HG03159 (cell line): ENCODE measurements at regions not wholly inside any gene's neighbourhood (a gene's known extent, or its start where the extent isn't known, plus 50 kb on each side); places are given as distances from the start of the nearest gene placed in this dataset.
"Not testable (repeated sequence)": the region's sequence is repeated elsewhere in the genome, so short reads cannot be mapped to it uniquely, and the experiment has no call there.

Experiments used
- ATAC-seq: cut with Tn5 transposase; IDR thresholded peaks from one replicate; pipeline ENCODE4 v1.9.1; 2021; ENCODE audit warnings: mild to moderate bottlenecking, moderate library complexity; ENCODE audit not compliant: unreplicated experiment

- no peak for ATAC-seq
Observed at GRCh38 chr4:19191979-19192650, 1059.6 kb upstream of the SLIT2 start.

- no peak for ATAC-seq
Observed at GRCh38 chr4:19187691-19188090, 1064.0 kb upstream of the SLIT2 start.

GRCh38 chr4:19187096-19187495, 1064.6 kb upstream of the SLIT2 start:
- ATAC-seq, result no peak

- ATAC-seq, result not testable (repeated sequence)
Observed at GRCh38 chr4:19181631-19182030, 1070.1 kb upstream of the SLIT2 start.

- no peak for ATAC-seq
Observed at GRCh38 chr4:19178835-19179234, 1072.9 kb upstream of the SLIT2 start.

GRCh38 chr4:19177616-19178015, 1074.1 kb upstream of the SLIT2 start:
- ATAC-seq, result no peak

GRCh38 chr4:19171832-19172231, 1079.9 kb upstream of the SLIT2 start:
- no peak for ATAC-seq

GRCh38 chr4:19167311-19167710, 1084.4 kb upstream of the SLIT2 start:
- no peak for ATAC-seq

GRCh38 chr4:19164334-19164733, 1087.4 kb upstream of the SLIT2 start:
- ATAC-seq, result no peak

GRCh38 chr4:19159874-19160273, 1091.8 kb upstream of the SLIT2 start:
- ATAC-seq, result no peak

- no peak for ATAC-seq
Observed at GRCh38 chr4:19158107-19158809, 1093.4 kb upstream of the SLIT2 start.

GRCh38 chr4:19156786-19157185, 1094.9 kb upstream of the SLIT2 start:
- ATAC-seq, result no peak

- no peak for ATAC-seq
Observed at GRCh38 chr4:19155568-19155967, 1096.1 kb upstream of the SLIT2 start.

- not testable (repeated sequence) for ATAC-seq
Observed at GRCh38 chr4:19154267-19154666, 1097.4 kb upstream of the SLIT2 start.

- ATAC-seq, result no peak
Observed at GRCh38 chr4:19152264-19152663, 1099.4 kb upstream of the SLIT2 start.

GRCh38 chr4:19151684-19152083, 1100.0 kb upstream of the SLIT2 start:
- ATAC-seq, result no peak

GRCh38 chr4:19146038-19146437, 1105.7 kb upstream of the SLIT2 start:
- ATAC-seq, result no peak

GRCh38 chr4:19135895-19136633, 1114.5 kb upstream of the LCORL start:
- ATAC-seq, result peak; percentile 57

GRCh38 chr4:19134685-19135084, 1113.1 kb upstream of the LCORL start:
- ATAC-seq, result no peak

GRCh38 chr4:19133315-19133714, 1111.8 kb upstream of the LCORL start:
- ATAC-seq, result no peak

GRCh38 chr4:19130866-19131265, 1109.3 kb upstream of the LCORL start:
- ATAC-seq, result no peak

GRCh38 chr4:19128176-19128575, 1106.6 kb upstream of the LCORL start:
- no peak for ATAC-seq
